ENCODE measurements at regions not wholly inside any gene's neighbourhood (a gene's known extent, or its start where the extent isn't known, plus 50 kb on each side); places are given as distances from the start of the nearest gene placed in this dataset.
"Not testable (repeated sequence)": the region's sequence is repeated elsewhere in the genome, so short reads cannot be mapped to it uniquely, and the experiment has no call there.

DNA sequence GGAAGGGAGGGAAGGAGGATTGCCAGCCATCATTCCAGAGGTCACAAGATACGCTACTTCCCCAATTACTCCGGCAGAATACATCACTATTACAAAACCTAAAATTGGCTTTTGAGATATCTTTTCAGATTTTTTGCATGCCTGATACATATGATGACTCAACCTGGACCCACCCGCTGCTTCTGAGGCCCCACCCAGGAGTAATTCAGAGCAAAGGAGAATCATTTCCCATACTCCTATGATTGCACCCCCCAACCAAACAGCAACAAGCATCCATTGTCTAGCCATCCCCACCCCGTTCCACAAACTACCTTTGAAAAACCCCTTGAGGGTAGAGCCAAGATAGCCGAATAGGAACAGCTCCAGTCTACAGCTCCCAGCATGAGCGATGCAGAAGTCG lies 163.5 kb upstream of the GJE1 start:
- DNase-seq = no peak

DNA sequence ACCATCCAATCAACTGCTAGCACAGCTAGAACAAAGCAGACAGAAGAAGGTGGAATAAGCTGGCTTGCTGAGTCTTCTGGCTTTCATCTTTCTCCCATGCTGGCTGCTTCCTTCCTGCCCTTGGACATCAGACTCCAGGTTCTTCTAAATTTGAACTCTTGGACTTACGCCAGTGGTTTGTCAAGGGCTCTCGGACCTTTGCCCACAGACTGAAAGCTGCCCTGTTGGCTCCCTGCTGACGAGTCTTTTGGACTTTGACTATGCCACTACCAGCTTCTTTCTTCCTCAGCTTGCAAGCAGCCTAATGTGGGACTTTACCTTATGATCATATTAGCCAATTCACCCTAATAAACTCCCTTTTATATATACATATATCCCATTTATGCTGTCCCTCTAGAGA lies 164.1 kb upstream of the GJE1 start:
- DNase-seq = no peak

- no peak for DNase-seq
Observed at GRCh38 chr6:141965016-141965545, 167.6 kb upstream of the GJE1 start.

- no peak for DNase-seq
Observed at GRCh38 chr6:141963543-141964295, 169.0 kb upstream of the GJE1 start.

DNA sequence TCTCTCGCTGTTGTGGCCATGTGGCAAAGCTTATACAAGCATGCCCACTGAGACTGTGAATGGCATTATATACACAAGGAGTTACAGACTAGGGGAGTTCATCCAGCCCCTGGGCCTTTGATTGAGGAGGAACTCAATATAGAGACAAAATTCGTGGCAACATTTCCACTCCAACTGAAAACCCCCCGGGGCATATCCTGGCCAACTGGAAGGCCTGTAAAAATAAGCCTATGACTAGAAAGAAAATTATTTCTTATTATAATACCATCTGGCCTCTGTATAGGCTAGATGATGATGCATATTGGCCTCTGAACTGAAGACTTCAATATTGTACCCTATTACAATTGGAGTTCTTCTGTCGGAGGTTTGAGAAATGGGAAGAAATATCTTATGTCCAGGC lies 175.5 kb upstream of the GJE1 start:
- DNase-seq = no peak

DNA sequence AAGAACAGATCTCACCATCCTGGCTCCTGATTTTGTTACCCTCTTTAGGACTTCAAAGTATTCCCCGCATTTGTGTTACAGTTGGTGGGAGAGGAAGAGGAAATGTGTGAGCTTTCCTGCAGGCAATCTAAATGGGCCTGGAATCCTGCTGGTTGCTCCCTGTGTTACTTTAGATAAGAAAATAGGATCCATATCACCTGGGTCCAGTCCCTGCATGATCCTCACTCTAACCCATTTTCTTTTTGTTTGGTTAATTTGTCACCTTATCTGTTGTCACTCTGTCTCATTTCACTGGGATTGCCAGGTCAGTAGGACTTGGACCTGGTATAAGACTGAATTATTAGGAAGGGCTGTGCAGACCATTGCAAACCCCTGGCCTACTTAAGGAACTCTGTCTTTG lies 175.9 kb upstream of the GJE1 start:
- DNase-seq = no peak

GRCh38 chr6:141956046-141956761 lies 176.5 kb upstream of the GJE1 start:
- DNase-seq = no peak

DNA sequence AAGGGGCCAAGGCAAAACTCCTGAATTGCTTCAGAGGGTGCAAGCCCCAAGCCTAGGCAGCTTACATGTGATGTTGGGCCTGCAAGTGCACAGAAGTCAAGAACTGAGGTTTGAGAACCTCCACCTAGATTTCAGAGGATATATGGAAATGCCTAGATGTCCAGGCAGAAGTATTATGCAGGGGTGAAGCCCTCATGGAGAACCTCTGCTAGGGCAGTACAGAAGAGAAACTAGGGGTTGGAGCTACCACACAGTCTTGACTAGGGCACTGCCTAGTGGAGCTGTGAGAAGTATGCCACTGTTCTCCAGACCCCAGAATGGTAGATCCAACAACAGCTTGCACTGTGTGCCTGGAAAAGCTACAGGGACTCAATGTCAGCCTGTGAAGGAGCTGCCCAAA lies 179.7 kb upstream of the GJE1 start:
- no peak for DNase-seq

DNA sequence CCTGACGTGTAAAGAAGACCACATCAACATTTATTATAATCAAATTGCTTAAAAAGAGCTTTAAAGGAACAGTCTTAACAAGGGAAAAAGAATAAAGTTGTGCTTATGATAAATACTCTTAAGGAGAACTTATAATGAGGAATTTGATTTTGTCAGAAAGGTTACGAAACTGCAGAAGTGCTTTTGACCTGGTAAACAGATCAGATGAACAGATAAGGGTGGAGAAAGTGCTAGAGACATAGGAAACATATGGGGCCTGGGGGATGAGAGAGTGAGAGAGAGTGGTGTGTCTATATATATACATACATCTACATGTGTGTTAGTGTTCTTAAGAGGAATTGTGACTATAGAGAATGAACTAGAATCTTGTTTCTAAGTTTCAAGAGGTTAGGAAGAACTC lies 186.2 kb upstream of the GJE1 start:
- DNase-seq = no peak

DNA sequence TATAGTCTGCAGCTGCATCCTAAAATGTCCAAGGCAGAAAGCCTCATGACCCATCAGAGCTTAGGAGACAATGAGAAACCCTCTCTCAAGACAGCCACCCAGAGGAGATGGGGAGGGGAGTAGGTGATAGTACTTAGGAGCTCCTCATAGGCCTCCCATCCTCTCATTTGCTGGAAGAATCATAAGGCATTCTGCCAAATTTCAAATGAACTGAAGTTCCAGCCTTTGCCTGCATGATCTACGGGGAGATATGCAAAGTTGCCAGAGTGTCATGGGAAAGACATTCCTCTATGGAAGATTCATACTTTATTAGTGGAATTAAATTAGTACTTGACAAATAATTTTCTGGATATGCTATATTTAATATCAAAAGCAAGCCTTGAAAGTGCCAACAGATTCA lies 194.1 kb upstream of the GJE1 start:
- no peak for DNase-seq

- DNase-seq = no peak
Observed at GRCh38 chr6:141932685-141933084, 200.0 kb upstream of the GJE1 start.

DNA sequence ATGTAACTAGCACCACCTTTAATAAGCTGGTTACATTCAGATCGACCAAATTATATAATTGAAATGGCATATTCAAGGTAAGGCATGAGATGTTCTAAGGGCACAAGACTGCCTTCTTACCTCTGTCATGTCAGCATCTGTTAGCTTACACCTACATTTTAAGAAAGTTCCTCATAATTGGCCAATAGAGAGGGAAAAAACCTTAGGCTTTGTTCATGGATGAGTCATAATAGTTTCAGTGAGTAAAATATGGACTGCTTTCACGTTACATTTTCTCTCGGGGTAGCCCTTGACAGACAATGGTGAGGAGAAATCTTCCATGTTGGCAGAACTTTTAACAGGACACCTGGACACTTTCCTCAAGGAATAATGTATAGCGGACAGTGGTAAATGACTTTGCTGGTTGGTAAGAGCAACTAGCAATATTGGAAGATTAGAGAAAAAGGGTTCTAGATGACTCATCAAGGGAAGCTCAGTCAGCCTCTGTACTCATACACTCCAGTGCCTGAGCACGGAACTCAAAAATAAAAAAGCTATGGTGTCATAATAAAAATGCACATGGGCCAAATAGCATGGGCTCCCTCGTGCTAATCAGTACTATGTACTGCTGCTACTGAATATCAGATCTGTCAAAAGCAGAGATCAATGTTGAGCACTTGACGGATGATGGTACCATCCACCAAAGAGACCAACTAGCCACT lies 206.4 kb upstream of the GJE1 start:
- not testable (repeated sequence) for DNase-seq

- no peak for DNase-seq
Observed at GRCh38 chr6:141925001-141925400, 207.7 kb upstream of the GJE1 start.

DNA sequence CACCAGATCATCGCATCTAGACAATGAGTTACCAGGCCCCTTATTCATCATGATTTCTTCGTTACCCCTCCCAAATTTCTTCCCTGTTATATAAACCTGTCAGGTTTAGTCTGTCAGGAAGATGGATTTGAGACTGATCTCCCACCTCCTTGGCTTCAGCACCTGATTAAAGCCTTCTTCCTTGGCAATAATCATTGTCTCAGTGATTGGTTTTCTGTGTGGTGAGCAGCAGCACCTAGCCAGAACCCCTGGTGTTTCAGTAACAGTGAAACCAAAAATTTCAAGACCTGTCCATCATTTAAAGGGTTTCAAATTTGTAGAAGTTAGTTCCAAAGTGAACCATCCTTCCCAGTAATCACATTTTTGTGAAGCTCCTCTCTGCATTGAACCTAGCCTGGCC lies 209.8 kb upstream of the GJE1 start:
- no peak for DNase-seq

GRCh38 chr6:141916682-141917505 lies 215.8 kb upstream of the GJE1 start:
- not testable (repeated sequence) for DNase-seq

GRCh38 chr6:141914646-141915045 lies 218.1 kb upstream of the GJE1 start:
- DNase-seq = no peak

DNA sequence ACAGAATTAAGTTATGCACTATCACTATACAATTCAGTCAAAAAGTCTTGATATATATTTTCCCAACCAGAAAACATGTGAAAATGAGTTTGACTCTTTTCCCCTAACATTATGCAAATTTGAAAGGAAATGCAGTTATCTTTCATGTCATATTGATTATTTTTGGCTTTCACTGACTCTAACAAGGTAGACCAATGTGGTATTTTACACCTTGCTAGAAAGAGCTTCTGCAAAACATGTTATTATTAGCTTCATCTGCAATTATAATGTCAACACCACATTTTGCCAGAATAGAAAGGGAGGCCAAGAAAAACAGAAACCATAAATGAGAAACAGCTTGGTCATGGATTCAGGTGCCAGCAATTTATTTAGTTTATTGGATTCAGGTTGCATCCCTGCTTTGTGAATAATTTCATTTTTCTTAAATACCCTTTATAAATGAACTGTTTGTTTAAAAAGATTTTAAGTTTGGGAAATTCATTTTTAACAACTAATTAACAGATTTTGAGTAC lies 226.1 kb upstream of the GJE1 start:
- no peak for DNase-seq

DNA sequence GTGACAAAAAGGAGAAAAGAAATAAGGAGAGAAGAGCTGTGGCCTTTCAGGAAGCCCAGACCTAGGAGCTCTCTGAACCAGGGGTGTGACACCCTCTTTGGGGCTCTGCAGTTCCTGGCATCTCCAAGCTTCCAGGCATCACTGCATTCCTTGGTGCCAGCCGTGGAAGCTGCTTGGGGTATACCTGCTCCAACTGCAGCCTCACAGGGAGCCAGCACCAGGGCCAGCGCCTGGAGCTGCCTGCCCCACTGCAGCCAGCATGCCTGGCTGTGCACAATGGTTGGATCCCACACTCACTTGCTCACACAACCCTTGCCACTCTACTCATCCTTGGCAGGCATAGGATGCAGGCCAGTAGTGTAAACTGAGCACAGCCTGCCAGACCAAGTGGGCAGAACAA lies 242.1 kb upstream of the GJE1 start:
- DNase-seq = no peak

- no peak for DNase-seq
Observed at GRCh38 chr6:141884850-141885249, 247.9 kb upstream of the GJE1 start.

GRCh38 chr6:141878686-141879085 lies 254.0 kb upstream of the GJE1 start:
- no peak for DNase-seq

- no peak for DNase-seq
Observed at GRCh38 chr6:141877275-141877983, 255.3 kb upstream of the GJE1 start.
